Spleen (tissue), 7 donors: ENCODE measurements at regions not wholly inside any gene's neighbourhood (a gene's known extent, or its start where the extent isn't known, plus 50 kb on each side); places are given as distances from the start of the nearest gene placed in this dataset.

ENCODE experiments used
- CTCF ChIP-seq, 11 experiments: fragments of 200-600 bp in 7 of 11; fragments of 450-650 bp in 4 of 11; sonication (generic) in 4 of 11; IDR thresholded peaks in 8 of 11; conservative IDR thresholded peaks in 3 of 11; 1 replicate in 7 of 11; 2 replicates in 4 of 11; pipeline versions ENCODE4 v1.4.0 to v1.8.0; 2016 to 2021; ENCODE audit warnings: antibody characterized with exemption in 11 of 11, inconsistent platforms in 4 of 11, mild to moderate bottlenecking in 1 of 11
- POLR2A ChIP-seq, 3 donors: fragments of 450-650 bp; IDR thresholded peaks; one replicate each; pipeline ENCODE4 v1.5.1; 2017; ENCODE audit warnings: antibody characterized with exemption in 3 of 3, mild to moderate bottlenecking in 1 of 3
- donor health status: DM: no; HTN: no; CAD: no; lungs with moderate emphysema.
- donor health status: DM: no; HTN: no; CAD: no.
- donor health status: DM: no; HTN: no; CAD: no.

- no peak for TF ChIP-seq CTCF (IDR thresholded peaks at IDR 0.05 in 8 of 11, conservative IDR thresholded peaks at IDR 0.05 in 3 of 11)
- TF ChIP-seq POLR2A (IDR thresholded peaks at IDR 0.05) = no peak
These were observed 101.7 kb upstream of the CCDC54 start for GRCh38 chr3:107275511-107275910.
